Upper lobe of right lung (tissue), 1 donor: ENCODE measurements at regions not wholly inside any gene's neighbourhood (a gene's known extent, or its start where the extent isn't known, plus 50 kb on each side); places are given as distances from the start of the nearest gene placed in this dataset.

ENCODE experiments used
- ATAC-seq: fragments of 200-7000 bp; cut with Tn5 transposase; one replicate; pipeline ENCODE4 v1.9.1; 2020; ENCODE audit warnings: mild to moderate bottlenecking, moderate library complexity
- DNase-seq: peaks from one replicate; pipeline ENCODE4 v3.0.0-alpha.2; 2020
- H3K27ac ChIP-seq: fragments of 200-600 bp; one replicate; pipeline ENCODE4 v1.8.0; 2022
- H3K27me3 ChIP-seq: fragments of 200-600 bp; one replicate; pipeline ENCODE4 v1.8.0; 2022; ENCODE audit warnings: mild to moderate bottlenecking
- H3K36me3 ChIP-seq: fragments of 200-600 bp; one replicate; pipeline ENCODE4 v1.8.0; 2022
- H3K4me1 ChIP-seq: fragments of 200-600 bp; one replicate; pipeline ENCODE4 v1.8.0; 2022
- H3K4me3 ChIP-seq: fragments of 200-600 bp; one replicate; pipeline ENCODE4 v1.8.0; 2022; ENCODE audit warnings: mild to moderate bottlenecking
- H3K9me3 ChIP-seq: fragments of 200-600 bp; one replicate; pipeline ENCODE4 v1.8.0; 2022
- intact Hi-C: fragments of 100-400 bp; cut with DNase I; formaldehyde crosslinking; loops from one replicate; pipeline ENCODE4 v1.11.0; 2022
- TF ChIP-seq, protein P1 (sequence below): fragments of 200-600 bp; IDR thresholded peaks from one replicate; pipeline ENCODE4 v1.8.0; 2022; ENCODE audit warnings: antibody characterized with exemption
- donor health status: DM: no; HTN: yes; CAD: no; lungs with severe emphysema.

DNA sequence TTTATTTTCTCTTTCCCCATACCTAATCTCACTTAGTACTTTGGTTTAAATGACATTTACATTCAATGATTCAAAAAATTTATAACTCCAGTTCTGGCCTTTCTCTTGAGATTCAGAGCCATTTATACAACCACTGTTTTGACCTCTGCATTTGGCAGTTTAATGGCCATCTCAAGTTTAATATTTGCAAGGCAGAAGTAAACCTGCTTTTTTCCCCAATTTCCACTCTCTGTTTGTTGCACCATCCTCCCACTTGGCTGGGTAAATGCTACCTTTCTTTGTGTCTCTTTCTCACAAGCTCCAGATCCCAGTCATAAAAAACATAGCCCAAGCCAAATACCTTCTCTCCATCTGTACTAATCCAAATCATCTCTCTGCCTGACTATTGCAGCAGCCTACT, 315.2 kb upstream of the MTPN start:
- no peaks in the 10 kb centered on the region for H3K4me1 ChIP-seq
- intact Hi-C loops = no loop called here

DNA sequence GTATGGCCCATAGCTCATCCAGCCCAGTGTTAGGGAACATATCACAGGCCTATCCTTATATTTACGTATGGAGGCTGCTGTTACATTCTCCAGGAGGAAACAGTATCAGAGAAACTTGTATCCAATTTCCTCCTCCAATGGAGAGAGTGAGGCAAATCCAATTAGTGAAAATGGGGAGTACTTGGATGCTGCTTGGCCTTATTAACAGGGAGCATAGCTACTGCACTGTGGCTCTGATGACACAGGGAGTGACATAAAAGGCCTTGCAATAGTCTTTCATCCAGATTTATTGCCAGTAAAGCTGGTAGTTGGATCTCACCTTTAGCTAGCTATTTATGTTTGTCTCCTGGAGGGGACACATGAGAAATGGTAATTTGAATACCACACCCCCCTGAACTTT, 313.2 kb upstream of the MTPN start:
- Histone ChIP-seq H3K27me3 (no peaks in the 10 kb centered on the region), H3K36me3 (no peaks in the 10 kb centered on the region), H3K27ac (no peak overlapping the region), H3K4me1 (no peaks in the 10 kb centered on the region), H3K9me3 (no peaks in the 10 kb centered on the region), H3K4me3 (no peak overlapping the region)
- ATAC-seq = no peak
- TF ChIP-seq, protein P1, sequence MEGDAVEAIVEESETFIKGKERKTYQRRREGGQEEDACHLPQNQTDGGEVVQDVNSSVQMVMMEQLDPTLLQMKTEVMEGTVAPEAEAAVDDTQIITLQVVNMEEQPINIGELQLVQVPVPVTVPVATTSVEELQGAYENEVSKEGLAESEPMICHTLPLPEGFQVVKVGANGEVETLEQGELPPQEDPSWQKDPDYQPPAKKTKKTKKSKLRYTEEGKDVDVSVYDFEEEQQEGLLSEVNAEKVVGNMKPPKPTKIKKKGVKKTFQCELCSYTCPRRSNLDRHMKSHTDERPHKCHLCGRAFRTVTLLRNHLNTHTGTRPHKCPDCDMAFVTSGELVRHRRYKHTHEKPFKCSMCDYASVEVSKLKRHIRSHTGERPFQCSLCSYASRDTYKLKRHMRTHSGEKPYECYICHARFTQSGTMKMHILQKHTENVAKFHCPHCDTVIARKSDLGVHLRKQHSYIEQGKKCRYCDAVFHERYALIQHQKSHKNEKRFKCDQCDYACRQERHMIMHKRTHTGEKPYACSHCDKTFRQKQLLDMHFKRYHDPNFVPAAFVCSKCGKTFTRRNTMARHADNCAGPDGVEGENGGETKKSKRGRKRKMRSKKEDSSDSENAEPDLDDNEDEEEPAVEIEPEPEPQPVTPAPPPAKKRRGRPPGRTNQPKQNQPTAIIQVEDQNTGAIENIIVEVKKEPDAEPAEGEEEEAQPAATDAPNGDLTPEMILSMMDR = no peak
- DNase-seq = no peak
- intact Hi-C loops = no loop called here

More for the DNA sequence above, 315.2 kb upstream of the MTPN start:
- DNase-seq (no peak), ATAC-seq (no peak)
- H3K27me3 ChIP-seq = no peaks in the 10 kb centered on the region
- TF ChIP-seq, protein P1 = no peak
- H3K9me3 ChIP-seq = no peaks in the 10 kb centered on the region
- no peaks in the 10 kb centered on the region for H3K36me3 ChIP-seq
- H3K27ac ChIP-seq = no peak overlapping the region
- no peak overlapping the region for H3K4me3 ChIP-seq

- DNase-seq = no peak
These were observed 300.9 kb upstream of the MTPN start for GRCh38 chr7:136278057-136278456.

DNA sequence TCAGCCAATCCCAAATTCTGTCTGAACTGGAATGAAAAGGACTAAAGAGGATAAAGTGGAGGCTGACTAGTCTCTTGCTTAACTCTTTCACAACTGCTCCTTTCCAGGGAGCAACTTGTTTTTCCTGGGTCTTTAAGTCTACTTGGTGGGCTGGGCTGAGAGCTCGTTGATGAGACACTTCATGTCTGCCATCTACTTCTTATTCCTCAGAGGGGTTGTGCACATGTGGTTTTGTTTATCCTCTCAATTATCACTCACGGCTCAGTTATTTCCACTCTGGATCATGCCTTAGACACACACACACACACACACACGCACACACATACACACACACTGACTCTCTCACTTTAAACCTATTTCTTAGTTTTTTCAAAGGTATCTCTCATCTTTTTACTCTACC, 298.6 kb upstream of the MTPN start:
- TF ChIP-seq, protein P1 = no peak
- no peaks in the 10 kb centered on the region for H3K9me3 ChIP-seq
- intact Hi-C loops = no loop called here
- no peaks in the 10 kb centered on the region for H3K27me3 ChIP-seq
- H3K4me3 ChIP-seq = no peak overlapping the region
- DNase-seq (no peak), ATAC-seq (no peak)
- H3K27ac ChIP-seq = no peak overlapping the region
- no peaks in the 10 kb centered on the region for H3K4me1 ChIP-seq
- H3K36me3 ChIP-seq = no peaks in the 10 kb centered on the region

More at GRCh38 chr7:136278057-136278456, 300.9 kb upstream of the MTPN start:
- no peak overlapping the region for H3K27ac ChIP-seq
- no peaks in the 10 kb centered on the region for H3K9me3 ChIP-seq
- no peak overlapping the region for H3K4me3 ChIP-seq
- TF ChIP-seq, protein P1 = no peak
- no peaks in the 10 kb centered on the region for H3K4me1 ChIP-seq
- intact Hi-C loops = no loop called here
- H3K36me3 ChIP-seq = no peaks in the 10 kb centered on the region
- no peak for ATAC-seq
- no peaks in the 10 kb centered on the region for H3K27me3 ChIP-seq

- intact Hi-C loops = no loop called here
- ATAC-seq = no peak
- TF ChIP-seq, protein P1 = no peak
- H3K4me1 ChIP-seq = no peaks in the 10 kb centered on the region
- no peak for DNase-seq
- no peak overlapping the region for H3K27ac ChIP-seq
- H3K36me3 ChIP-seq = no peaks in the 10 kb centered on the region
- no peak overlapping the region for H3K4me3 ChIP-seq
- H3K27me3 ChIP-seq = no peaks in the 10 kb centered on the region
- H3K9me3 ChIP-seq = no peaks in the 10 kb centered on the region
These were observed 297.6 kb upstream of the MTPN start for GRCh38 chr7:136274636-136275345.

DNA sequence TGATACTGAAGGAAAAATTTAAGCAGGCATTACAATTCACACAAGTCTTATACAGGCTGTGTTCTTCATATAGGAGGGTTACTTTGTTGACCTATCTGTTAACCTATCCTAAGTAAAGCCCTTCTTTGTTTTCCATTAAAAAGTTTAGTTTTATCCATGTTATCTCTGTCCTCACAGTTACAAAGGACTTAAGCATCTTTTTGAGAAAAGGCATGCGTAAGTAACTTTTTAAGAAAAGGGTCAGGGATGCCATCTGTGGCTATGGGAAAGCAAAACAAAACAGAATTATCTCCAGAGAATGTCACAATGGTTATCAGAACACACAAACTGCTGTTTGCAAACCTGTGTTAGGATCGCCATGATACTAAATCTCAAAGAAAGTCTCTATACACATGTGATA, 295.8 kb upstream of the MTPN start:
- Histone ChIP-seq H3K27ac (no peak overlapping the region), H3K4me1 (no peaks in the 10 kb centered on the region), H3K9me3 (no peaks in the 10 kb centered on the region), H3K27me3 (no peaks in the 10 kb centered on the region), H3K4me3 (no peak overlapping the region), H3K36me3 (no peaks in the 10 kb centered on the region)
- ATAC-seq (no peak), DNase-seq (no peak)
- intact Hi-C loops = no loop called here
- TF ChIP-seq, protein P1 = no peak
